ENCODE measurements at regions not wholly inside any gene's neighbourhood (a gene's known extent, or its start where the extent isn't known, plus 50 kb on each side); places are given as distances from the start of the nearest gene placed in this dataset.
A peak's percentile ranks its signal among the peaks of the same experiment; 100 is the strongest.
"Not testable (repeated sequence)": the region's sequence is repeated elsewhere in the genome, so short reads cannot be mapped to it uniquely, and the experiment has no call there.

DNA sequence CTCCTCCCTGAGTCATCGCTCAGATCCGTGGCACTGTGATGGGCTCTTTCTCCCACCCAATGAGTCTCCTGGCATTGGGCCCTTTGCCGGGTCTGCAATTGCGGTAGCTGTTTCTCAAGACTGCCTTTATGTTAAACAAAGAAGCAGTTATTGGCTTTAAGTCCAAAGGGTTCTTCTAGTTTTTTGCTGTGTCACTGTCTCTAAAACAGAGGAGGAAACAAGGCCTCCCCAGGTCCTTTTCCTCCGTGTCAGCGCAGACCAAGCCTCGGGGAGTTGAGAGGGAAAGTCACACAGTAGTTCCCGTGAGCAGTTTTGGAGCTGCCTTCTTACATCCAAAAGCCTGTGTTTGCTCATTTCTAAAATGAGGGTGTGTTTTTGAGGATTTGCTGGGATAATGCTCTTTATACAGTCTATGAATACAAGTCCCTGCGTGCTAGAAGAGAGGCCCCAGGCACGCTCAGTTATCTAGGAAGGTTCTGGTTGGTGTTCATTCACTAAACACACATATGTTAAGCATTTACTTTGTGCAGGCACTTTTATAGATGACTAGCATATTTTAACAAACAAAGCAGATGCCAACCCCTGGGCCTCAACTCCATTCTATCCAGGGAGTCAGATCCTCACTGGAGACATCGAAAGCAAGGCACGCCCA, 126.0 kb upstream of the PZP start:
- DNase-seq: peak; percentile 19

DNA sequence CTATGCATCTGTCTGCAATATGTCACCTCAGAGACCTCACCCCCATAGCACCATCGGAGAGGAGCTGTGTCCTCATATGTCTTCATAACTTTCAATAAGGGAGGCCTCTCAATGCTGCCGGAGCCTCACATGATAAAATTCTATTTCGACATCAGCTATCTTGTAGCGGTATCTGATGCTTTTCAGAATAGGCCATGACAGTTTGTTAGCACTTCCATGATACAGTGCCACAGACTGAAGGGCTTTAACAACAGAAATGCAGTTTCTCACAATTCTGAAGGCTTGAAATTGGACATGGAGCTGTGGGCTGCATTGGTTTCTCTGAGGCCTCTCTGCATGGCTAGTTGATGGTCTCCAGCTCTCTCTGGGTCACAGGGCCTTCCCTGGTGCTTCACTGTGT, 125.0 kb upstream of the PZP start:
- DNase-seq: no peak

DNA sequence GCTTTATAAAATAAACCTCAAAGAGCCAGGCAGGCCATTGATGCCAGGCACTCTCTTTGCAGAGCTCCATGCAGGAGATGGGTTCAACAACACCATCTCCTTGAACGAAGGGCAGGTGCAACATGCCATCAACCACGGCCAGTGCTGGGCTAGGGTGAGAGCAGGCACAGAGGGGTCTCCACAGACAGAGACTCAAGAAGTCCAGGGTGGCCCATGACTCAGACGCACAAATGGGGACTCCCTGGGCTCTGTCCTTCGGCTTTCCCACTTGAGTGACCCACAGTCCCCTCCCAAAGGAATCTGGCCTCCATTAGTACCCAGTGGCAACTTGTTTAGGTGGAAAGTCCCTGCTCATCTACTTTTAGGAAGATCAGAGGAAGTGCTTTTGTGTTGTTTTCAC, 124.4 kb upstream of the PZP start:
- DNase-seq: no peak

DNA sequence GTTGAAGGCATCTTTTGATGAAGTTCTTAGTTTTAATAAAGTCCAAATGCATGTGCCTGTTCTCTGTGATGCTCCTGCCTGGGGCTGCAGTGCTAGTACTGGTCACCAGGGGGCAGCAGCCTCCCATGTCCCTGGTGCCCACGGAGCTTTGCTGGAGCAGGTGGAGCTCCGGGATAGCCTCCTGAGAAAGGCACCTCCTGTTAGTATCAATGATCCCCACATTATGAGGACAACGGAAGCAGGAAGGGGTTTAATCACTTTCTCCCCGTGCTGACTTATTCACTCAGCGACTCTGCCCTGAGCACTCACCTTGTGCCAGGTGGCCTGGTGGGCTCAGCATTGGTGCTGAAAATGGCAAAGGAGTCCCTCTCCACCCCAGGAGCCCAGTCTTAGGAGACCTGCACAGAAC, 123.0 kb upstream of the PZP start:
- peak; percentile 47 for DNase-seq

GRCh38 chr12:9329019-9329418, 120.8 kb upstream of the PZP start:
- DNase-seq: no peak

DNA sequence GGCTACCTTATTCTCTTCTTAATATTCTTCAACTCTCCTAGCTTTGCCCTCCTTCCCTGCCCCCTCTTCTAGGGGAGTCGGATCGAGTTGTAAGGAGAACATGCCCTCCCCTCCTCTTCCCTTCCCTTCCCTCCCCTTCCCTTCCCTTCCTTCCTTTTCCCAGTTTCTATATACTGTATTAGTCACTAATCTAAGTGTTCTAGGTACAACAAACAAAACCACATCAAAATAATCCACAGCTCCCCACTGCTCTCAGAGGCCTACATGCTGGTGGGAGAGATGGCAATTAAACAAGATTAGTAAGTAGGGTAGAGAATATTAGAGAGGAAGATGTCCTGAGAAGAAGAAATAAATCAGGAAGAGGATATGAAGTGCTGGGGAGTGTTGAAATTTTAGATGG, 119.9 kb upstream of the PZP start:
- DNase-seq: no peak

GRCh38 chr12:9327320-9327719, 119.1 kb upstream of the PZP start:
- no peak for DNase-seq

GRCh38 chr12:9326849-9327248, 118.7 kb upstream of the PZP start:
- DNase-seq: not testable (repeated sequence)

DNA sequence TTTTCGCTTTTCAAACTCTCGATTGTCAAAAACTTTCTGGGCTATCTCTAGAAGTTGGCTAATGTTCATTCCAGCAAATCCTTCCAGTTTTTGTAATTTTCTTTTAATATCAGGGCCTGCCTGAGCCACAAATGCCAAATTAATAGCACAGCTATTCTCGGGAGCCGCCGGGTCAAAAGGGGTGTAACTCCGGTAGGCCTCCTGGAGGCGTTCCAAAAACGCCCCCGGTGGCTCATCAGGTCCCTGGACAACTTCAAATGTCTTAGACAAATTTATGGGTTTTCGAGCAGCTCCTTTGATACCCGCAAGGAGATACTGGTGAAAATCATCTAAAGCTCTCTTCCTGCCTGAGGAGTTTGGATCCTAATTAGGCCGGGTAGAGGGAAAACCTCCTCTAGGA, 117.9 kb upstream of the PZP start:
- DNase-seq: no peak

DNA sequence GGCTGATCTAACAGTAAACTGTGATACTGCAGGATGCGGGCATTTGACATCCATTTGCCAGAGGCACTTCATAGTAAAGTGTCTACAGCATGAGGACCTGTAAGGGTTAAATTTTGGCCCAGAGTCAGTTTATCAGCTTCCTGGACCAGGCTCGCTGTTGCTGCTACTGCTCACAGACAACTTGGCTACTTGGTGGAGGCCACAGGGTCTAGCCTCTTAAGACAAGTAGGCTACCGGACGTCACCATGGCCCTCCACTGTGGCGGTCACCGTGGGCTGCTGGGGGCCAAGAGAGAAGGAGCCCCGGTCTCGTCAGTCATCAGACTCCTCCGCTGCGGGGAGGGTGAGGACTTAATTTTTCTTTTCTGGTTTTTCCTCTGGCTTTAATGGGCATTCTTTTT, 117.3 kb upstream of the PZP start:
- DNase-seq: no peak

DNA sequence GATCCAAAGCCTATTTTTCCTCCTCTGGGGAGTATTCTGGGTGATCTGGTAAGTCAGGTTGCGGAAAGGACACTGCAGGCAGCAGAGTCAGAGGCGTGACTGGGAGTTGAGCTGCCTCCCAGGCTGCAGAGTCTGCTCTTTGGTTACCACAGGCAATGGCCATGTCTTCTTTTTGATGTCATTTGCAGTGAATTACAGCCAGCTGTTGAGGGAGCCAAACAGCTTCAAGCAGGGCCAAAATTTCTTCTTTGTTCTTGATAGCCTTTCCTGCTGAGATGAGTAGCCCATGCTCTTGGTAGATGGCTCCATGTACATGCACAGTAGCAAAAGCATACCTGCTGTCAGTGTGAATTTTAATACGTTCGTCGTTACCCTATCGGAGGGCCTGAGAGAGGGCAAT, 116.6 kb upstream of the PZP start:
- no peak for DNase-seq

DNA sequence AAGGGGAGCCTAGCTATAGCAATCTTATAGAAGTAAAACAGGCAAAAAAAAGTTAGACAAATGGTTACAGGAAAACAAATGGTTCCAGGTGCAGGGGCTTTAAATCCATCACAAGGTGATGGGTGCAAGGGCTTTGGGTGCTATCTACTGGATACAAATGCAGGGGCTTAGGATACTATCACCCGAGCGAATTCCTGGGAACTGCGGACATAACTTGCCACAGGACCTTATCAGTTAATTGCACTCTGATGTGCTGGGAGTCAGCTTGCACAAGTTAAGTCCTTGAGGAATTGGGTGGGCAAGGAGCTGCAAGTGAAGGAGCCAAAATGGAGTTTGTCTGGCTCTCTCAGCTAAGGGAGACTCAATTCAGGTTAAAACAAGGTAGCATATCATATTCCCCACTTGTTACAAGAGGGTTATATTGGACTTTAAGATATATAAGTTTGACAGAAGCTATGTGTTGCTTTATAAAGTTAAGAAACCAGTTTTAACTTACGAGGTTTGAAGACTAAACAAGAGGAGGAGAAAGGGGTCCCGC, 115.0 kb upstream of the PZP start:
- no peak for DNase-seq

GRCh38 chr12:9319842-9320173, 111.6 kb upstream of the PZP start:
- no peak for DNase-seq

DNA sequence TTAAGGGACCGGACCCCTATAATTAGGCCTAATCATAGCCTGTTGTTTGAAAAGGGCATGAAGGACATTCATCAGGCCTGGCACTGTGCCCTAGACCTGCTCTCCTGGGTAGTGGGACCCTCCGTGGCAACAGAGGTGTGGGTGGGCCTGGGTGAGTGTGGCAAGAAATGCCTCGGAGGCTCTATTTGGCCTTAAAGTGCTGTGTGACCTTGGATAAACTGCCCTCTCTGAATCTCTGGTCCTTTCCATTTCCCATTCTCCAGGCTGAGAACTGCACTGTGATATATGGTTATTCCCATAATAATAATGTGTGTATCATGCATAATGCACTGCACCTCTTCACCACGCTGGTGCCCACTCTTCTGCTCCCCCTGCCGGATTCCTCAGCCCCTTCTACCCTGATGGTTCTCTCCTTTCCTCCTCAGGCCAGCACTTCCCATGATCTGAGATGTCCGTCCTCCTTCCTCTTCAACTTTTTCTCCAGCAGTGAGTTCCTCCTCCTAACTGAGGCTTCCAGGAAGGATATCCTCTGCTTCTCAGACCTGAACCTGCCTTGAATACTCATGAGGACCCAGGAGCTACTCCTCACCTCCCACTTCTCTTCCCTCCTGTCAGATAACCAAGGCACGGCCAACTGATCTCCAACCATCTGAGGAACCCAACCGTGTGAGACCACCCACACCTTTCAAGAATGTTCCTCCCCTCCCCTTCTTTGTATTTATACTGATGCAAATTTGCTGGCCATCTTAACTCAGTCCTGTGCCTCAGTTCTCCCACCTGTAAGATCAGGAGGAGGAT, 111.0 kb upstream of the PZP start:
- no peak for DNase-seq

- DNase-seq: not testable (repeated sequence)
These were observed 105.3 kb upstream of the PZP start for GRCh38 chr12:9313479-9313878.

DNA sequence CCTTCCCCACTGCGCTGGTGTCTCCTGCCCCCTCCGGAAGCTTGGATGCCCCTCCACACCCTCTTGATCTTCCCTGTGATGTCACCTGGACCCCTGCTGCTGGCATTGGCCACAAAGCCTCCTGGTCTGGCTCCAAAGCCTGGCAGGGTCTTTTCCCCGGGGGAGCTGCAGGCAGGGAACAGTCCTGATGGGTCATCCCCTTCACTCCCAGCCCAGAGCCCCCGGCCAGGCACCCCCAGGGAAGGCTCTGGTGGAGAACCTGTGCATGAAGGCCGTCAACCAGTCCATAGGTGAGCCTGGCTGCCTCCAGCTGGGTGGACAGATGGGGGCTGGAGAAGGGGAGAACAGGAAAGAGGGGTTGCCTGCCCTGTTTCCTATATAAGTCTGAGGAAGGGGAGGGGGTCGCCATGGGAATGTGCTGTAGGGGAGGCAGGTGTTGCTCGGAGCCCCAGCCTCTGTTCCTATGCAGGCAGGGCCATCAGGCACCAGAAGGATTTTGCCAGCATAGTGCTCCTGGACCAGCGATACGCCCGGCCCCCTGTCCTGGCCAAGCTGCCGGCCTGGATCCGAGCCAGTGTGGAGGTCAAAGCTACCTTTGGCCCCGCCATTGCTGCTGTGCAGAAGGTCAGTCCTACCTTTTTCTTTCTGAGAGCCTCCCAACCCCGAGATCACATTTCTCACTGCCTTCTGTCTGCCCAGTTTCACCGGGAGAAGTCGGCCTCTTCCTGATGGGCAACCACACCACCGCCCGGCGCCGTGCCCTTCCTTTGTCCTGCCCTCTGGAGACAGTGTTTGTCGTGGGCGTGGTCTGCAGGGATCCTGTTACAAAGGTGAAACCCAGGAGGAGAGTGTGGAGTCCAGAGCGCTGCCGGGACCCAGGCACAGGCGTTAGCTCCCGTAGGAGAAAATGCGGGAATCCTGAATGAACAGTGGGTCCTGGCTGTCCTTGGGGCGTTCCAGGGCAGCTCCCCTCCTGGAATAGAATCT, 104.5 kb upstream of the PZP start:
- not testable (repeated sequence) for DNase-seq

- DNase-seq: not testable (repeated sequence)
These were observed 103.3 kb upstream of the PZP start for GRCh38 chr12:9311454-9311853.

DNA sequence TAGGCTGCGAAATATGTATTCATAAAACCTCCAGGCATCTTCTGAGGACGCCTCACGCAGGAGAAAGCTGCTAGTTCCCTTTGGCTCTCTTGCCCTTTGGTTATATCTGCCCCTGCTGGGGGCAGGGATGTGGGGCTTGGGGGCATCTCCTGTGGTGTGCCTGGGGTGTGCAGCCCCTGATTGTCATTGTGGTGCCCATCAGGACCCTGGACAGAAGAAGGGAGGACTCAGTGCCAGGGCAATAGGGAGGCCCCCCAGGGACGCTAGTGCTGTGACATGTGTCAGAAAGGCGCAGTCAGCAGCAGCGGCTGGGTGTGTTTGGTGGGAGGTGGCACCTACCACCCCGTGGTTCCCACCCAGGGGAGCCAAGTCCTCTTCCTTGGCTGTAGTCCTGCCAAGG, 102.5 kb upstream of the PZP start:
- DNase-seq: not testable (repeated sequence)

- not testable (repeated sequence) for DNase-seq
These were observed 101.6 kb upstream of the PZP start for GRCh38 chr12:9309749-9310148.

DNA sequence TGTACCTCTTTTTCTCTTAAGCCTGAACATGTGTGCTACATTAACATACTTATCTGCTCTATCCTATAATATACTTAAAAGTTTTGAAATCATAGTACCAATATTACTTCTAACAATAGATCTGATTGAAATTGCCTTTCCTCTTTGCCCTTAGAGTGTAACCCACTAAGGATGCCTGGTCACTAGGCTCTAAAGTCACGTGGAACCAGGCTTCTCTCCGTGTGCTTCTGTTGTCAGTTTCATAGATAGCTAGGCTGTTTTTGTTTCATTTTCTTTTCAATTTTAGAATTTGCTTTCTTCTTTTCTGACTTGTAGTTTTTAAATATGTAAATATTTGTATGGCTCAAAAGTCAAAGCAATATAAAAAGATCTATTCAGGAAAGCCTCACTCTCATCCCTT, 100.5 kb upstream of the PZP start:
- DNase-seq: not testable (repeated sequence)

- DNase-seq: not testable (repeated sequence)
These were observed 100.0 kb upstream of the PZP start for GRCh38 chr12:9308163-9308562.

GRCh38 chr12:9307255-9307654, 99.1 kb upstream of the PZP start:
- DNase-seq: not testable (repeated sequence)

- not testable (repeated sequence) for DNase-seq
These were observed 97.8 kb upstream of the PZP start for GRCh38 chr12:9306004-9306403.
